ENCODE measurements at regions not wholly inside any gene's neighbourhood (a gene's known extent, or its start where the extent isn't known, plus 50 kb on each side); places are given as distances from the start of the nearest gene placed in this dataset.

DNA sequence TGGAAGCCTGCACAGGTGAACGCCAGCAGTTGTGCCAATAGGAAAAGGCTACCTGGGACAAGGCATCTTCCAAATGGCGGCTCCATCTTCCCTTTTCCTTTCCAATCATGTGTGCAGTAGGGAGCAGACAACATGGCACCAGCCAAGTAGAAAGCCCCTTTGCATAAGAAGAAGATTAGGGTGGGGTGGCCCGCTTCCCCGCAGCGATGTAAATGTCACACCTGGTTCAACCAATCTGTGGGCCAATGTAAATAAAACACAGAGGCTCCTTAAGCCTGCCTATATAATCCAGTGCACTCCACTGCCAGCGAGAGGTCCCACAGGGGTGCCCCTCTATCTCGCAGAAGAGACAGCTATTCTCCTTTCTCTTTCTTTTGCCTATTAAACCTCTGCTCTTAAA lies 468.4 kb upstream of the CRIM1 start:
- TF ChIP-seq, protein P1, sequence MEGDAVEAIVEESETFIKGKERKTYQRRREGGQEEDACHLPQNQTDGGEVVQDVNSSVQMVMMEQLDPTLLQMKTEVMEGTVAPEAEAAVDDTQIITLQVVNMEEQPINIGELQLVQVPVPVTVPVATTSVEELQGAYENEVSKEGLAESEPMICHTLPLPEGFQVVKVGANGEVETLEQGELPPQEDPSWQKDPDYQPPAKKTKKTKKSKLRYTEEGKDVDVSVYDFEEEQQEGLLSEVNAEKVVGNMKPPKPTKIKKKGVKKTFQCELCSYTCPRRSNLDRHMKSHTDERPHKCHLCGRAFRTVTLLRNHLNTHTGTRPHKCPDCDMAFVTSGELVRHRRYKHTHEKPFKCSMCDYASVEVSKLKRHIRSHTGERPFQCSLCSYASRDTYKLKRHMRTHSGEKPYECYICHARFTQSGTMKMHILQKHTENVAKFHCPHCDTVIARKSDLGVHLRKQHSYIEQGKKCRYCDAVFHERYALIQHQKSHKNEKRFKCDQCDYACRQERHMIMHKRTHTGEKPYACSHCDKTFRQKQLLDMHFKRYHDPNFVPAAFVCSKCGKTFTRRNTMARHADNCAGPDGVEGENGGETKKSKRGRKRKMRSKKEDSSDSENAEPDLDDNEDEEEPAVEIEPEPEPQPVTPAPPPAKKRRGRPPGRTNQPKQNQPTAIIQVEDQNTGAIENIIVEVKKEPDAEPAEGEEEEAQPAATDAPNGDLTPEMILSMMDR (IDR thresholded peaks at IDR 0.05; ENCODE audit: low read depth, low read length) = no peak

DNA sequence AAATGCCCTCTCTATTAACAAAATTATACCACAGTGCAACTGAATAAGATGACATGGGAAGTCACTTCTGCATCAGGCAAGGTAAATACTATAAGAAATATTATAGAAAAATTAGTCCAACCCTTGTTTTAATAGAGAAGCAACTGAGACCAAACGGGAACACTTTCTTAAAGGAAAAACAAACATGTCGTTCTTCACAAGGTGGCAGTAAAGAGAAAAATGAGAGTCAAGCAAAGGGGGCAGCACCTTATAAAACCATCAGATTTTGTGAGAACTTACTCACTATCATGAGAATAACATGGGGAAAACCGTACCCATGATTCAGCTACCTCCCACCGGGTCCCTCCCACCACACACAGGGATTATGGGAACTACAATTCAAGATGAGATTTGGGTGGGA lies 481.7 kb upstream of the CRIM1 start:
- TF ChIP-seq, protein P1 (IDR thresholded peaks at IDR 0.05; ENCODE audit: low read depth, low read length) = no peak
- DNase-seq (ENCODE audit: extremely low read depth, low read depth) = no peak

More for the DNA sequence above, 468.4 kb upstream of the CRIM1 start:
- DNase-seq (ENCODE audit: extremely low read depth, low read depth) = no peak

DNA sequence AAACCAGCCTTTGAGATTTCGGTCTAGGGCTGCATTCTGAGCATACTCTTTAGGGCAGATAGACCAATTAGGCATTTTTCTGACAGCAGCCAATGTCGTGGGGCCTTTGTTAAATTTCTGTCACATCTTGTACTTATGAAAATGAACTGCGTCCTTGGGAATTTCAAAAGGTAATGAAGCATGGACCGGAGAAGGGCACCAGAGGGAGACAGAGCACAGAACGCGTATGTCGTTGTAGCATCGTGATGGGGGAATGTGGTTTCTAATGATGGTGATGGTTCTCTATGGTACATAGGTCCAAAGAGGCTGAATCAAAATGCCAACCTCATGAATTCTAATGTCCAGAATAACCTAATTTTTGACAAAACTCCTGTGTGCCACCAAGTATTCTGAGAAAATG lies 483.9 kb upstream of the CRIM1 start:
- no peak for DNase-seq (ENCODE audit: extremely low read depth, low read depth)
- TF ChIP-seq, protein P1 (IDR thresholded peaks at IDR 0.05; ENCODE audit: low read depth, low read length) = no peak

DNA sequence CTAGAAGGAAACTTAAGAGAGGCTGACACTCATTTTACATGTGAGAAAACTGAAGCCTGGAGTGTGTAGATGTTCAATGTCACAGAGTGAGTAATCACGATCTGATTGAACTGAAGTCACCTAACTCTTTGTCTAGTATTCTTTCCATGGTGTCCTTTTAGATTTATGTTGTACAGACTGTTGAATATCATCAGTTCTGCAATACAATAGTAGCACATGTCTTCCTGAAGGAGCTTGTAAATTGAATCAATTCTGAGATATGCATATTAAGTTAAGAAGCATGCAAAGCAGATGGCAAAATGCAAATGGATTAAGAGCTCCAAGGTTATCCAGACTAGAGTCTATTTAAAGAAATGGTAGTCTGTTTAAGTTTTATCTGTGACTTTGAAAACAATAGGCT lies 484.9 kb upstream of the CRIM1 start:
- TF ChIP-seq, protein P1 (IDR thresholded peaks at IDR 0.05; ENCODE audit: low read depth, low read length) = no peak
- DNase-seq (ENCODE audit: extremely low read depth, low read depth) = no peak

DNA sequence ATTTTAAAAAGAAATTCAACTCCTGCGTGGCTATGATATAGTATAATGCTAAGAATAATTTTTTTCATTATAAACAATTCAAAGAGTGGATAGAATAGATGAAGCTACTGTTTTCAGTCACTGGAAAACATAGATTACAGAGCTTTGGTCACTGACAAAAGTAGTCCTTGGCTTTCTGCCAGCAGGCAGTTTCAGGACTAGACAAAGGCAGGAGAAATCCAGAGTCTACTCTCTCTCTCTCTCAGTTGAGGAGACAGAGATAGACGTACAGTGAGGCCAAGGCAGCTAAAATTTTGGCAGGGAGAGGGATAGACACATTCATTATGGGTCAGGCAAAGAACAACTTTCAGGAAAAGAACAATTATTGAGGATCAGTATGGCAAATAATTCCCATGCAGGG lies 491.4 kb upstream of the CRIM1 start:
- TF ChIP-seq, protein P1 (IDR thresholded peaks at IDR 0.05; ENCODE audit: low read depth, low read length) = no peak
- no peak for DNase-seq (ENCODE audit: extremely low read depth, low read depth)

DNA sequence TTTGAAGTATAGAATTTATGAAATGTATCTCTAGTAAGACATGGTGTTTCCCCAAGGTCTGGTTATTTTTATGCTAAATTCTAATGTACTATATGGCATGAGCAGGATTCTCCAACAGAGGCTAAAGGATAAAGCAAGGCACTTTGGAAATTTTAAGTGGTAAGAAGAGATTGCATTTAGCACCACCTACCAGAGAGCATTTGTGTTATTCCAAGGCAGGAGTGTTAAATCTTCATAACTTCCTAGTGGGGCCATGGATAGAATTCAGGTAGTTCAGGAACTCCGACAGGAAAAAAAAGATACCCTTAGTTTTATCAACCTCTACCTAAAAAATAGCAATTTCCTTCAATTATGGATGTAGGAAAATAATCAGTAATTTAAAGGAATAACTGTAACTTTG lies 497.4 kb upstream of the CRIM1 start:
- DNase-seq (ENCODE audit: extremely low read depth, low read depth) = no peak
- TF ChIP-seq, protein P1 (IDR thresholded peaks at IDR 0.05; ENCODE audit: low read depth, low read length) = no peak

DNA sequence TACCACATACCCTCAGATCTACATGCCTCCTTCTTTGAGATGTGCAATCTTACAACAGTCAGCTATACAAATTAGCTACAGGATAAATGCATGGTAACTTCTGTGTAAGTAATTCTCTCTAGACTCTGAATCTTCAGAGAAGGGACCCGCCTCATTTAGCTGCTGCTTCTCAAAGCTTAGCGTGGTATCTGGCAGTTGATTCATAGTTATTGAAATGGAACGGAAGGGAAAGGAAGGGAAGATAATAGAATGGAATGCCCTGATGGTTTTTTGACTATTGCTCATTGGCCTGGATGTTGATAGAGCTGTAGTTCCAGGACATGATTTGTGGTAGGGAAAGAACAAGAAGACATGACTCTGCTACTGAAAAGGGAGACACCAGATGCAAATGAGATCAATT lies 498.1 kb upstream of the CRIM1 start:
- TF ChIP-seq, protein P1 (IDR thresholded peaks at IDR 0.05; ENCODE audit: low read depth, low read length) = no peak
- no peak for DNase-seq (ENCODE audit: extremely low read depth, low read depth)
